ENCODE measurements at regions not wholly inside any gene's neighbourhood (a gene's known extent, or its start where the extent isn't known, plus 50 kb on each side); places are given as distances from the start of the nearest gene placed in this dataset.

DNA sequence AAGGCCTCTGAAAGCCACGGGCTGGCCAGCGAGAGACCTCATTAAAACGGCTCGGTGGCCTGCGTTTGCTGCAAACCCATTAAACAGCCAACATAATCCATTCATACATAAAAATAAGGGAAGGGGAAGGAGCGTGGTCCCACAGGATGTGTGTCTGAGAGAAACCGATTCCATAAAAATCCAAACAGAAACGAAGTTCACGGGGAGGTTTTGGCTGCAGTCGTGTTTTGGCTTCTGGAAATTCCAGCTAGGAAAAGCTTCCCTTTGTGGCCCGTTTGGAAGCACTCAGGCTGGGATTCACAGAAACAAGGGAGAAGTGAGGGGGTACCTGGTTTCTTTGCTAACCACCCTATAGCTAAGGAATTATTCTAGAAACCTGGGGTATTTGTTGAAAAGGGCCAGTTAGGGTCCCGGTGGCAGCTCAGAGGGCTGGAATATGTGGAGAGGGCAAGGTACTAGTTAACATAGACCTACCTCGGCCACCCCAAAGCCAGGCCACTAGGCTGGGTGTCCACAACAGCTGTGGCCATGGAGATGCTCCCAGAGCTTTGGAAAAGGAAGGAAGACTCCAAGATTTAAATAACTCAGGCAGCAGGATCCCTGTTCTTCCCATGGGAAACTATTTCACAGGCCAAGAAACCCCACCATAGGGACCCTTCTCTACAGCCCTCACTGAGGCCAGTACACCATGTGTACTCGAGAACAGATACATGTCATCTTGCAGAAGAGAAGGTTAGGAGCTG, 166.8 kb downstream of the BCOR start:
- TF ChIP-seq ZNF785 (CRISPR knock-in tag; IDR thresholded peaks at IDR 0.05) (no peak), RNF219 (CRISPR knock-in tag; IDR thresholded peaks at IDR 0.05) (no peak), LARP7 (IDR thresholded peaks at IDR 0.05) (no peak), ZFP30 (CRISPR knock-in tag; IDR thresholded peaks at IDR 0.05; ENCODE audit: borderline replicate concordance) (no peak), SFPQ (IDR thresholded peaks at IDR 0.05; ENCODE audit: low read depth, low read length) (no peak), TAL1 (IDR thresholded peaks at IDR 0.05) (no peak), SETDB1 (IDR thresholded peaks at IDR 0.05; ENCODE audit: low read length) (no peak), PHF8 (IDR thresholded peaks at IDR 0.05; ENCODE audit: borderline replicate concordance, low read length) (no peak), FIP1L1 (IDR thresholded peaks at IDR 0.05; ENCODE audit: low read depth, low read length, poor library complexity, severe bottlenecking) (no peak), TEAD4 (IDR thresholded peaks at IDR 0.05; ENCODE audit: low read length) (no peak), TEAD4 (CRISPR knock-in tag; IDR thresholded peaks at IDR 0.05; ENCODE audit: borderline replicate concordance) (no peak), PKNOX1 (IDR thresholded peaks at IDR 0.05) (no peak), CBX3 (IDR thresholded peaks at IDR 0.05; ENCODE audit: borderline replicate concordance in 1 of 2, low read length in 2 of 2) (no peak)
